Left renal pelvis (tissue), 4 donors: ENCODE measurements at regions not wholly inside any gene's neighbourhood (a gene's known extent, or its start where the extent isn't known, plus 50 kb on each side); places are given as distances from the start of the nearest gene placed in this dataset.

Experiments
- DNase-seq, 4 donors: peaks; one replicate each; pipeline ENCODE4 v3.0.0-alpha.2; 2013; ENCODE audit warnings: low read depth in 4 of 4, low spot score in 3 of 4

GRCh38 chr1:53378061-53378460, 50.2 kb upstream of the LRP8 start:
- no peak for DNase-seq

- DNase-seq, result peak in 2 of 4 donors; percentile 16 to 47
These were observed 51.2 kb upstream of the LRP8 start for GRCh38 chr1:53378932-53379661.

- no peak for DNase-seq
These were observed 51.8 kb upstream of the LRP8 start for GRCh38 chr1:53379662-53380002.

DNA sequence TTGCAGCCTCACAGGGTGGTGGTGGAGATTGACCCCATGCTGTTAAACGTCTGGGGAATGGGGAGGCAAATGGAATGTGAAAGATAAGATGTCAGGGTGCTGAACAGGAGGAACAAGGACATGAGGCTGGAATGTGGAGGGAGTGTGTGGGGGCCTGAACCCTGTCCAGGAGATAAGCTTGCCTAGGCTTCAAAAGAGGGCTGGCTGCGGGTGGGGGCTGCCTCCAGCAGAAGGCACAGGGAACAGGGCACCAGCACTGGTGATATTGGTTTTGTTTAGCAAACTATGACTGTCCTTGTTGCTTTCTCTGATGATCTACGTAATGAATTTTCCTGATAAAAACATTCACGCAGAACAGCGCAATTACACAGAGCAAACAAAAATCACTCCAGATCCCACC, 52.4 kb upstream of the LRP8 start:
- no peak for DNase-seq

DNA sequence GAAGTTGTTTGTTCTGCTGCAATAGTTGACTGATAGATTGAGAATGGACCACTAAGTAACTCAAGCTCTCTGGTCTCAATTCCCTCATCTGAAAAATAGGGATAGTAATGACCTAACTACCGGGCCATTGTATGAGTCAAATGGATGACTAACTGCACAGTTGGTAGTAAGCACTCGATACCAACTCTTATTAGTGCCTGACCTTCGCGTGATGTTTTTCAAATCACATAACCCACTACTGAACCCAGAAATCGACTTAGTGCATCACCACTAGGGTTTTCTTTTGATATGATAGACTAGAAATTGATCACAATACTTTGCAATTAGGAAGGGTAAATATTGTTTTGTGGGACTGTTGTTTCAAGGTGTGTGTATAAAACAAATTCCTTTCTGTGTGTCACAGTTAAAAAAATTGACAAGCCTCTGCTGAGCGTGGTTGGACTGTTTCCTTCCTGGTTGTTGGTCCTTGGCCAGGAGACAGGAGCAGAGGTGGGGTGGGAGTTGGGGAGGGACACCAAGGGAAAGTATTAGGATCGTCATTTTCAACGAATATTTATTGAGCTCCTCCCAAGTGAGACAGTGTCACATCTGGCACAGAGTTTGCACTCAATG, 54.0 kb upstream of the LRP8 start:
- DNase-seq, result no peak

DNA sequence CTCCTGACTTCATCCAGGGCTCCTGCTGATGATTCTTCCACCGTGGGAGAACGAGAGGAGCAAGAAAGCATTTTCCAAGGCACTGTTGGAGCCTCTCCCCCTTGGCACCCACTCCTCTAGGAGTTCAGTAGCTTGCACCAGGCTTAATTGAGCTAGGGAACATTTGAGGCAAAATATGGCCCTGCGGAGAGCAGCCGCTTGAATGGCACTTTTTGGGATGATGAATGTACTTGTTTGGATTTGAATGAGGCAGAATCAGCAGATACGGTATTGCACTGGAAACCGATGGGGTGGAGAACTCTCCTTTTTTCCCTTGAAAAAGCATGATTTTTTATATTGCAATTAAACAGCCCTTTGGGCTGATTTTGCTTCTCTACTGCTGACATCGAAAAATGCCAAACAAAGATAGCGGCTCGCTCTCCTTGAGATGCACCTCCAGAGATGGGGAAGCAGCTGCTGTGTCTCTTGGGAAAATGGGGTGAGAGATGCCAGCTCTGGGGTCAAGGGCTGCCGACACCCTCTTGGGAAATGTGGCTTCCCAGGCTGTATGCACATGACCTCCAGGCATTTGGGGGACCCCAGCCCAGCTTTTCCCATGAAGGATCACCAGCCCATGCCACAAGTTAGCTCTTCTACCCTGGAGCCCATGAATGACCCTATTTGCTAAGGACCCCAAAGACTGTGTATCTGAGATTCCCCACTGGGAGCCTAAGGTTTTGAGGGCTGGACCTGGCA, 55.4 kb upstream of the LRP8 start:
- no peak for DNase-seq

DNA sequence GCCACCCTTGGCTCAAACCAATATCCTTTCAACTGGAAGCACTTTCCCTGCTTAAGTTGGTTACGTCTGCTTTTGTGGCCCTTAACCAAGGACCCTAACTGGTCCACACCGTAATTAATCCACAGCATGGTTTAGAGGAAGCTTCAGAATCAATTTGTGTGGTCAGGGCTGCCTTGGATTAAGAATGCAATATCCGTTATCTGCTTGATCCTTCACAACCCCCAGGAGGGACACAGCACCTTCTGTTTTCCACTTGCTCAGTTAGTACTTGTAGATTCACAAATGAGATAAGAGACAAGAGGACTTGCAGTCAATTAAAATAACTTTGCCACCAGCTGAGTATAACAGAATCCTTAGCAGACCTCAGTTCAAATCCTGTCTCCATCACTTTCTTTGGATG, 56.9 kb upstream of the LRP8 start:
- DNase-seq, result no peak

GRCh38 chr1:53385276-53386225, 57.7 kb upstream of the LRP8 start:
- no peak for DNase-seq

DNA sequence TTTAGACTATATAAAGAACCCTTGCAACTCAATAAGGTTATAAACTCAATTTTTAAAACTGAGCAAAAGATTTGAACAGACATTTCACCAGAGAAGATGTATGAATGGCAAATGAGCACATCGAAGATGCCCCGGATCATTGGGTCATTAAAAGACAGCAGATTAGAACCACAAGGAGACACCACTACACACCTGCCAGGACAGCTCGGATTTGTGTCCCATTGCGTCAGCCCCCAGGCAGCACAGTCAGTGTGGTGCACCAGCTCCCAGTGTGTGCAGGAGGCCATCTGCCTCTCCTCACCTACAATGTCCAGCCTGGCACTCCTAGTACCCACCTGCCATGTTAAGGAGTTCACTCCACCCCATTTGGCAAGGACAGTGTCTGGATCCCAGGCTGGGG, 61.1 kb upstream of the LRP8 start:
- no peak for DNase-seq

DNA sequence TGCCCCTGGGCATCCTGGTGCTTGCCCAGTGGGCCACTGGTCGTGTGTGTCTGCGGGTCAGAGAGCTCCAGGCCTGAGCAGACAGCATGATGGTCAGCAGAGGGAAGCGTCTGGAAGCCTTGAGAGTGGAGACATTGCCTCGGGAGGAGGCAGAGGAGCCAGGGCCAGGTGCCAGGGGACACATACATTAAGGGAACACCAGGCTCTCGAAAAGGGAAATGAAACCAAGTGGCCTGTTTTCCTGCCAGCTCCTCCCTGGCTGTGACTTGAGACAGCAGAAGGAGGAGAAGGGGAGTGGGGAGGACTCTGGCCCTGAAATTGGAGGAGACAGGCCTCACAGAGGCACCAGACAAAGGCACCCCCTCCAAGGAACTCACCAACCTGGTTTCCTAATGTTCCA, 62.4 kb upstream of the LRP8 start:
- DNase-seq, result no peak

DNA sequence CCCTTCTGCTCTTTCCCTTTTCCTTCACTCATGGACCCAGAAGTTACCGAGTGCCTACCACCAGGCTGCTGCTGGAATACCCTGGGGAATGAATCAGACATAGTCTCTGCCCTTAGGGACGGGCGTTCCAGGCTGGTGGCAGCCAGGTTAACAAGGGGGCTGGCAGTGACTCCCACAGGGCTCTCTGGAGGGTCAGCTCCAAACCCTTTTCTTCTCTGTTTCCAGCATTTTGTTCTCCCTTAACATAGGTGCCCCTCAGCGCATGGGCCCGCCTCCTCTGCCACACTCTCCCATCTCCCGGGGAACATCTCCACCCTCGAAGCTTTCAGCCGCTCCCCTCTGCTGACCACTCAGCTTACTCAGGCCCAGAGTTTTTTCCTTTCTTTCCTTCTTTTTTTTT, 62.9 kb upstream of the LRP8 start:
- no peak for DNase-seq

GRCh38 chr1:53391296-53391695, 63.4 kb upstream of the LRP8 start:
- no peak for DNase-seq

DNA sequence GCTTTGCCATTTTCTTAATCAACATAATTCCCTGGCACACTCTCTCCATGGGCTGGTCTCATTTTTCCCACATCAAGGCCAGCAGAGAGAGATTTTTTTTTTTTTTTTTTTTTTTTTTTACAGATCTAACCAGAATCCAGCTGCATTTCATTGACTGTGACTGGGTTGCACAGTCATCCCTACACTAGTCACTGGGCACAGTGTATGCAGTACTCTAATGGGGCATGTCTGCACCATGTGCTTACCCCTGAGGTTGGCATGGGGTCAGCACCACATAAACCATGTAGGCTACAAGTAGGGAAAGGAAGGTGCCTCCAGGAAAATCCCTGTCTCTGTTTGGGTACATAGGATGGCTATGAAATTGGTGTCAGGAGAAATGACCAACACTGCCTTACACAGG, 64.1 kb upstream of the LRP8 start:
- DNase-seq, result no peak

- no peak for DNase-seq
These were observed 64.6 kb upstream of the LRP8 start for GRCh38 chr1:53392460-53392859.

DNA sequence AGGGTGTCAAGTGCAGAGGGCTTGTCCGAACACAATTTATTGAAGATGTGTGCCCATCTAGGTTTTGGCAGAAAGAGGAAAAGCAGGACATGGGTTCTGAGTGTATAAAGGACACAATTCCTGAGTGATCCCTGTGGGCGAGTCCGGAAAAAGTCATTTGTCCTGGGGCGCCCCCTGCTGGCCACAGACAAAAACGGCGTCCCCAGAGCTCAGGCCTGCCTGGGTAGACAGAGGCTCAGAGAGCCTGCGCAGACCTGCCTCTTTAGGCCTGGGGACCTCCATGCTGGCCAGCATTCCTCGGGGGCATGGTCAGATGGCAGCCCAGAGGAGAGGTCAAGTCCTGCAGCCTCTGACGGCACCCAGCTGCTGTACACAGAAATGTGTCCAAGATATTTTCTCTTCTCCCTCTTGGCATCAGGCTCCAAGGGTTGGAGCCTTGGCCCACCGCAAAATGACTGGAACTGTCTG, 65.5 kb upstream of the LRP8 start:
- peak in 3 of 4 donors; percentile 54 to 62 (median 57) for DNase-seq

DNA sequence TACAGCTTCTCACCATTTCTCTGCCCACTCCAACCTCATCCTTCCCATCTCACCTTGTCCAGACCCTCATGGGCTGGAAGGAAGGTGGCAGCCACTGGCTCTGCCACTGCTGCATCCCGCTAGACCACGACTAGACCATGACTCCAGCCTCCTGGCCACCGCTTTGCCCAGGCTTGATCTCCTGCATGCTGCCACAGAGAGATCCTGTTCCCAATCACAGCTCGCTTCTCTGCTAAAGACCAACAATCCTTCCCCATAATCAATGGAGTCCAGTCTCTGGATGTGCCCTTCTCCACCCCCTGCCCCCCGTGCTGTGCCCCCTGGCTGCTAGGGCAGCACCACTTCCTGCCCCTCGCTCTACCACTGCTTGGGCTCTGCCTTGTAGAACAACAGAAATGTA, 64.9 kb upstream of the DMRTB1 start:
- no peak for DNase-seq

GRCh38 chr1:53395671-53396215, 63.5 kb upstream of the DMRTB1 start:
- DNase-seq, result no peak

GRCh38 chr1:53396573-53397268, 62.5 kb upstream of the DMRTB1 start:
- no peak for DNase-seq

DNA sequence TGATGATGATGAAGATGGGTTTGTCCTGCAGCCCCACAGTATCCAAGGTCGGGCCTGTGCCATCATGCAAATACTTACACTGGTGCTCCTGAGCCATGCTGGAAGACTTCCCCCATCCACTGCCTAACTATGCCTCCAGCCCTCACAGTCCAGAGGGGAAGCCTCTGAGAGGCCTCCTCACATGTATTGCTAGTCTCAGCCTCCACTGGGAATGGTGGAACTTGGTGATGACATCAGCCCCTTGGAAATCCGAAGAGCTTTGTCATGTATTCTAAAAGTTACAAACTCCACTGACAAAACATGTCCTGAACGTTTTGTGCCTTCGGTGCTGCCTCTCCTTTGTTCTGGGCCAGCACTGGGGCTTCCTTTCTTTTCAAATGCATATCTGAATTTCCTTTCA, 61.1 kb upstream of the DMRTB1 start:
- DNase-seq, result no peak
